ENCODE measurements at regions not wholly inside any gene's neighbourhood (a gene's known extent, or its start where the extent isn't known, plus 50 kb on each side); places are given as distances from the start of the nearest gene placed in this dataset.
A peak's percentile ranks its signal among the peaks of the same experiment; 100 is the strongest.

DNA sequence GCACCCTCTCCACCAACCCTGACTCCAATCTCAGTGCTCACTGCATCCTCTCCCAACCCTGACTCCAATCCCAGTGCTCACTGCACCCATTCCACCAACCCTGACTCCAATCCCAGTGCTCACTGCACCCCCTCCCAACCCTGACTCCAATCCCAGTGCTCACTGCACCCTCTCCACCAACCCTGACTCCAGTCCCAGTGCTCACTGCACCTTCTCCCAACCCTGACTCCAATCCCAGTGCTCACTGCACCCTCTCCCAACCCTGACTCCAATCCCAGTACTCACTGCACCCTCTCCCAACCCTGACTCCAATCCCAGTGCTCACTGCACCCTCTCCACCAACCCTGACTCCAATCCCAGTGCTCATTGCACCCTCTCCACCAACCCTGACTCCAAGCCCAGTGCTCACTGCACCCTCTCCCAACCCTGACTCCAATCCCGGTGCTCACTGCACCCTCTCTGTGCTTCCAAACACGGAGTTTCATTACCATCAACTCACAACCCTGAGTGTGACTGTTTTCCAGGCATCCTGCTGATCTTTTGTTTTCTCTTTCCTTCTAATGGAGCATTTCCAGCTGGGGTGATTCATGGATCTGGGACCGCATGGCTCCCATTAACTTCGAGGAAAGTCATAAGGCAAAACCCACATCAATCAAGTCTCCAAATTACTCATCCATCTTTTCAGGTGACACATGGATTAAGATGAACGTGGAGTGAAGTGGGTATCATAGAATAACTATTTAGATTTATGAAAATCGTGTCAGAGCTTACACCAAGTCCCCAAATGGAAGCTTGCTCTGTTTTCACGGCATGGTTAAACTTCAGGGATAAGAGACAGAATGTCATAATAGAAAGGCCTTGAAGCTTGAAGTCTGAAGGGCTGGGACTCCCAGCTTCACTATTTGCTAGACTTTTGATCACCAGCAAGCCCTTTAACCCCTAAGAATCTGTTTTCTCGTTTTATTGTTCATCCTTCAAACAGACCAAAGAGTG is 135.3 kb upstream of the ZNF618 start:
- DNase-seq (ENCODE audit: low read depth): peak; percentile 90

DNA sequence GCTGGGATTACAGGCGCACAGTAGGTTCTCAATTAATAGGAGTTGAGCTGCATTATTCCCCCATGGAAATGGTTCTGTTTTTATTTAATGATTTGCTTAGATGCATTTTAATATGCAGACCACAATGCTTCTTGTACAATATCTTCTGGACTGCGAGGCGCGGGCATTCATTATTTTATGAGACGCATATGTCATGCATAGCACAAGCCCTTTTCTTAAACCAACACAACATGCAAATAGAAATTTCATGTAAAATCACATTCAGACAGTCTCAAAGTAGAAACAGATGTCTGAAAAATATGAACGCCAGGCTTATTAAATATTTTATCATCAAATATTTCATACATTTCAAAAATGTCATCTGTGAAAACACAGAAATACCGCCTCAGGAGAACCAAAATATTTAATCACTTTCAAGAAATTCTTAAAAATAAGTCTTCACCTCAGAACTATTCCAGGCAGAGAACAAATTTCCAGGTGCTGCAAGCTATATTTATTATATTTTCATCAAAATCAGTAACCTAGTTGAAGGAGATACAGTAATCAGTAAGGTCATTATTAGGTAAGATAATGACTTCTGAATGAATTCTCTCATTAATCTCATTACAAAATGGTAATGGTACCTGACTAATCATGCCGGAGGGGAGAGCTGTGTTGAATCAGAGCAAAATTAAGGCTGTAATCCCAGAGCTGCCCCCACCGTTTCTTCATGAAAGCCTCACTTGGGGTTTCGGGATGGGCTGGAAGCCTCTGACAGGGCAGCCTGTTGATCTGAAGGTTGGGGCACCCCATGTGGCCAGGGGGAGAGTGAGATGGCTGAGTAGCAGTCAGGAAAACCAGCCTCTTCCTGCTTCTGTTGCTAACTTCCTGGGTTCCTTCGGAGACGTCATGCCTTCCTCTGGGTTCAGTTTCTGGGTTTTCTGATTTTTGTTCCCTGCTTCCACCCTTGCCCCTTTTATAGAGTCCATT is 133.9 kb upstream of the ZNF618 start:
- DNase-seq (ENCODE audit: low read depth): no peak

DNA sequence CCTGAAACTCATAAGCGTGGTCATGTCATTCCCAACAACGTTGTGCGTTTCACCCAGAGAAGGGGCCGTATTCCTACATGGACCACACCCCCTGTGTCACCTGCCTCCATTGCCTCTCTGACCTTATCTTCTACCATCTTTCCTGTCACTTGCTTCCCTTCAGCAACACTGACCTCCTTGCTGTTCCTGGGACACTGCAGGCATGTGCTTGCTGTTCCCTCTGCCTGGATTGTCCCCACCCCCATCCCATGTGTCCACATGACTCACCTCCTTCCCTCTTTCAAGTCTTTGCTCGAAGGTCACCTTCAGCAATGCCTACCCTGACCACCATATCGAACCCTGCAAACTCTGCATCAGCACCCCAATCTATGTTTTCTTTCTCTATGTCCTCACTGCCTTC is 133.2 kb upstream of the ZNF618 start:
- peak; percentile 34 for DNase-seq (ENCODE audit: low read depth)

DNA sequence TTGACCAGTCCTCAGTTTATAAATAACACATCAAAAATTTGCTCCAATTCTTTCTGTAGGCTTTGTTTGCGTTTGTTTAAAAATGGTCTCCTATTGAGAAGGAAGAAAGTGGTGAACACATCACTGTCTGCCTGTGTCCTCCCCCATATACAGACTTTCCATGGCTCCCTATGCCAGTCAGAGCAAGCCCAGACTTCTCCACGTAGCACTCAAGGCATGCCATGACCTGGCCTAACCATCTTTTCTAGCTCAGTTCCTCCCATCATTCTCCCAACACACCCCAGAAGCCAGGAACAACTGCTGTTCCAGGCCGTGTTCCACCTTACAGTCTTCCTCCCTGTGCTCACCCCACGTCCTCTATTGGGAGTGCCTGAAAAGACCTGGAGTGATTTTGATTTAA is 129.6 kb upstream of the ZNF618 start:
- DNase-seq (ENCODE audit: low read depth): no peak

DNA sequence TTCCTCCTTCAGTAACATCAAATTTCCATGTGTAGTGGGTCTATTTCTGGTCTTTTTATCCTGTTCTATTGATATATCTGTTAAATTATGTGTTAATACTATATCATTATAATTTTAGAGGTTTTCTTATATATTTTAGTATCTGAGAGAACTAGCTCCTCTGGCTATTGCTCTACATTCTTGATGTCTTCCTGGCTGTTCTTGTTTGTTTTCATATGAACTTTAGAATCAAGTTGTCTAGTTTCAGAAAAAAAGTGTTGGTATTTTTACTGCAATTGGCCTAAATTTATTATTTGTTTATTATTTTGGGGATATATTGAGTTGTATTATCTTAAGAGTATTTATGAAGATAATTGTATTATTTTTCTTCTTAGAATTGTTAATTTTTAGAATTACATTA is 128.0 kb upstream of the ZNF618 start:
- DNase-seq (ENCODE audit: low read depth): no peak

DNA sequence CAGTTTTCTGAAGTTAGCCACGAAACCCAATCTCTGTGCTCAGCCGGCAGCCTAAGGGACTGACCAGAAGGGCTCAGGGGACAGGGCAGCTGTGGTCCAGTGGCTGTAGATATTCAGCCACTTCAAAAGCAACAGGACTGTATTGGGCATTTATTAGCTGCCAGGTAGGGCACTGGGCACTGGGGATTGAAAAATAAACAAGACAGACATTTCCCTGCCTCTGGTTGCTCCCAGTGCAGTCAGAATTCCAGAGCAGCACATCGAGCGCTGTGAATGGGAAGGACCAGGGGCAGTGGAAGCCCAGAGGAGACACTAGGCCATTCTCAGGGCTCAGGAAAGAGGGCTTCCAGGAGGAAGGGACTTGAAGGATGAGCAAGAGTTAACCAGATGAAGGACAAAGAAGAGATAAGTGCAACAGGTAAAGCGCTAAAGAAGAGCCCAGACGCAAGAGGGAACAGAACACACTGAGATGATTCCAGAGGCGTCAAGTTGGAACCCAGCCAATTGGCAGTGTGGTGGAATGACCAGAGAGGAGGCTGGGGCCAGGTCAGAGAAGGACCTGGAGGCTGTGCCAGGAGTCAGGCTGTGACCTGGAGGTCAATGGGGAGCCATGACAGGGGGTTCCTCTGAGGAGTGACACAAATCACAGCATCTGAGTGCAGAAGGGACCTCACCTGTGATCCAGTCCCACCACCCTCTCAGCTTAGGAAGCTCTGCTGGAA is 122.5 kb upstream of the ZNF618 start:
- DNase-seq (ENCODE audit: low read depth): no peak

DNA sequence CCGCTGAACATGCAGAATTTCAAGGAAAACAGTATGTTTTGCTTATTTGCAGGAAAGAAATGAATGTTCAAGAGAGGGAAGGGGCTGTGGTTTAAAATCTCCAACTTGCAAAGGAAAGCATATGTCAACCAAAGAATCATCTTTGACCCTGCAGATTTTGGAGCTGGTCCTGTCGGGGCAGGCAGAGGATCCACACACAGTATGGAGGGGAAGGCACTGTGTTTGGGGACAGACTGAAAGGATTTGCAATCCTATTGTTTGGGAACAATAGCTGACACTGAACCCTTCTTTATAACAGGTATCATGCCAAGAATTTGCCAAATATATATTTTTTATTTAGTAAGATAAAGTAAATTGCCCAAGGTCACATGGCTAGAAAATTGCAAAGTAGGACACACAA is 121.4 kb upstream of the ZNF618 start:
- DNase-seq (ENCODE audit: low read depth): no peak

DNA sequence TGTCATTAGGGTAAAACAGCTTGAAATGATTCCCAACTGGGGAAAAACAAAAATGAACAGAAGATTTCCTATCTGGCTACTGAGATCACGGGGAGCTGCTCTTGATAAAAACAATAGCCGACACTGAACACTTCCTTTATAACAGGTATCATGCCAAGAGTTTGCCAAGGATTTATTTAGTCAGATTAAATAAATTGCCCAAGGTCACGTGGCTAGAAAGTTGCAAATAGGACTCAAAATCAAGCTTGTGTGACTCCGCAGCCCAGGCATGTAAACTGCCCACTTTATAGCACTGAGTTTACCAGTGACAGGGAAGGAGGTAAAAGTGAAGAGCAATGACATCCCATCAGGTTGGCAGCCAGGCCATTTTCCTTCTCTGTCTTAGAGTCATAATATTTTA is 120.7 kb upstream of the ZNF618 start:
- no peak for DNase-seq (ENCODE audit: low read depth)

DNA sequence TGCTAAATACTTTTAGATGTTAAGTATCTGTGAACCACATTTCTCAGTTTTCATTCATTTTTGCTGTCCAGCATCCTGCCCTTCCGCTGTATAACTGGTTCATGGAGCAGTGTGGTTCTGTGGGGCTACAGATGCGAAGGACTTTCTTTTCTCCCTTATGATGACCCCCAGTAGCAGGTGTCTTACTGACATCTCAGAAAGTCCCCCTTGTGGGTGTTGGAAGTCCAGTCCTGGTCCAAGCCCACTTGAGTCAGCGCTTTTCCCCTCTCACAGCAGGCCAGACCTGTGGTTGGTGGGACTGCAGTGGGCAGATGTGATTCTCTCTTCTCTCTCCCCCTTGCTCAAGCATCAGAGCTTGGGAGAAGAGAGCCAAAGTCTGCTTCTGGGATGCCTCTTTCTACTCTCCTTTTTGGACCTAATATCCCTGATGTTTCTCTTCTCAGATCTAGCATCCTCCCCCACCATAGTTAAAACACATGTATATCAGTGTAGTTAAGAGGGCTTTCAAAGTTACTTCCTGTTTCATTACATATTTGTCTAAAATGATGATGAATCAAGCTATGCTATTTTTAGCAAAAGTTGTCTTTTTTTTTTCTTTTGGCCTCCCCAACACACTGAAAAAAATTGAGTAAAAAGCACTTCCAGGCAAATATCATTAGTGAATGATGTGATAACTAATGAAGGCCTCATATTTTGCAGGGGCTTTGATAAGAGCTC is 119.5 kb upstream of the ZNF618 start:
- no peak for DNase-seq (ENCODE audit: low read depth)

DNA sequence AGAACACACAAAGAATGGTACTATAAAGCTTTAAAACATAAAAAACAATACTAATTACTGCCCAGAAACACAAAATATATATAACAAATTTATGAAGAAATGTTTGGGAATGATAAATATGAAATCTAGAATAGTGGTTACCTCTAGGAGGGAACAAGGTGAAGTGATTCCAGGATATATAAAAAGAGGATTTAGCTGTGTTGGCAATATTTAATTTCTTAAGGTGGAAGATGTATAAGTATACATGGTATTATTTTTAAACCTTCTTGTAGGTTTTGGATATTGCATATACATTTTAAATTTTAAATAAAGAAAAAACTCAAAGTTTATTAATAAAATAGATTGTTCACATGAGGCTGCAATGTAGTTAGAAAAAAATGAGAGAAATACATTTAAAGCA is 112.7 kb upstream of the ZNF618 start:
- no peak for DNase-seq (ENCODE audit: low read depth)

DNA sequence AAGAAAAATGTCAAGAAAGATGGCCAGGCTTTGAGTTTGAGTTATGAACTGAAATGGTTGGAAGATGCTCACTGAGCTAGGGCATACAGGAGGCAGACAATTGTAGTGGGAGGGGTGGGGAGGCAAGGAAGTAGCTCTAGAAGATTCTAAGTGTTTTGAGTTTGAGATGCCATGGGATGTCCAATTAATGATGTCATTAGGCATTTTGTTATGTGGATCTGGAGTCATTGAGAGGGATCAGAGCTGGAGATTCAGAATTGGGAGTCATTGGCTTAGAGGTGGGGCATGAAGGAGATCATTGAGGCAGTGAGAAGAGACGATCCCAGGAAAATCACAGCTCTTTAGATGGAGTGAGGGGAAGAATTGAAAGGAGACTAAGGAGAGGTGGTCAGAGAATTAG is 111.5 kb upstream of the ZNF618 start:
- no peak for DNase-seq (ENCODE audit: low read depth)

DNA sequence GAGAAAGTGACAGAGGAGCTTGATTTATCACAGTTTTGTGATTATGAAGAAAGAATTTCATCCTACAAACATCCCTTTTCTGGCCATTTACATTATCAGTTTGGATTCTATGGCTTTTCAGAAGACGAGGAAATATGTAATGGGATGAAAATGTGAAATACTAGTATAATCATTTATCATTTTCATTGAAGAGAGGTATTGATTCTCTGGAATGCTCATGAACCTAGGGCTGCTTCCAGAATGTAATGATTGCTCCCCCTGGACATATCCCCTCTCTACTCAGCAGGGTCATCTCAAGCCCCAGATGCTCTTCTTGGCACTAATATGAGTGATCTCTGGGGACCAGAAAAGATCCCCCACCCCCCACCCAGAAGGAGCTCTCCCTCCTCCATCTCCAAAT is 106.7 kb upstream of the ZNF618 start:
- DNase-seq (ENCODE audit: low read depth): no peak

DNA sequence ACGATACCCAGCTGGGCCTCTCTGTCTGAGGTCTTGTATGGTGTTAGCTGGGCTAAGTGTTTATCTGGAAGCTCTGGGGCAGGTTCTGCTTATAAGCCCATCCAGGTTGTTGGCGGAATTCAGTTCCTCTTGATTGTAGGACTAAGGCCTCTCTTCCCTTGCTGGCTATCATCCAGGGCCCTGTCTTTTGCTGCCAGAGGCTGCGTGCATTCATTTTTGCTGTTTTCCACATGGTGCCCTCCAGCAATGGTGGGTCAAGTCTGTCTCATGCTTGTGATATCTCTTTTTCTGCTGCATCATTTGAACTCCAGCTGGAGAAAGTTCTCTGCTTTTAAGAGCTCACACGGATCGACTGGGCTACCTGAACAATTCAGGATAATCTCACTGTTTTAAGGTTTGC is 105.7 kb upstream of the ZNF618 start:
- DNase-seq (ENCODE audit: low read depth): peak; percentile 56

DNA sequence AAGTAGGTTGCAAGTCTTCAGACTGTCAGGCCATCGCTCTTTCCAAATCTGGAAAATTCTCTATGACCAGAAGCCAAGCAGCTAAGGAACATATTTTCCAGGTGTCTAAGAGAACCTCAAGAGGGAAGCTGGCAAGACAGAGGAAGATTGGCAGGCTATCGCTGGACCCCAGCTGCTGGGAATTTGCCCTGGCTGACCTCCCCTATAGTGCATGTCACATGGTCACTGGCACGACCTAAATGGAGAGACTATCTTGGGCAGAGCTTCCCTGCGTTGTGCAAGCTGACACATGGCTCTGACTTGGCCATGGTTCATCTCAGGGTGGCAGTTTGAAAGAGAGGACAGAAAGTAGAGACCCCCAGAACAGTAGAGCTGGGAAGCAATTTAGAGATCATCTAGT is 104.9 kb upstream of the ZNF618 start:
- DNase-seq (ENCODE audit: low read depth): no peak

DNA sequence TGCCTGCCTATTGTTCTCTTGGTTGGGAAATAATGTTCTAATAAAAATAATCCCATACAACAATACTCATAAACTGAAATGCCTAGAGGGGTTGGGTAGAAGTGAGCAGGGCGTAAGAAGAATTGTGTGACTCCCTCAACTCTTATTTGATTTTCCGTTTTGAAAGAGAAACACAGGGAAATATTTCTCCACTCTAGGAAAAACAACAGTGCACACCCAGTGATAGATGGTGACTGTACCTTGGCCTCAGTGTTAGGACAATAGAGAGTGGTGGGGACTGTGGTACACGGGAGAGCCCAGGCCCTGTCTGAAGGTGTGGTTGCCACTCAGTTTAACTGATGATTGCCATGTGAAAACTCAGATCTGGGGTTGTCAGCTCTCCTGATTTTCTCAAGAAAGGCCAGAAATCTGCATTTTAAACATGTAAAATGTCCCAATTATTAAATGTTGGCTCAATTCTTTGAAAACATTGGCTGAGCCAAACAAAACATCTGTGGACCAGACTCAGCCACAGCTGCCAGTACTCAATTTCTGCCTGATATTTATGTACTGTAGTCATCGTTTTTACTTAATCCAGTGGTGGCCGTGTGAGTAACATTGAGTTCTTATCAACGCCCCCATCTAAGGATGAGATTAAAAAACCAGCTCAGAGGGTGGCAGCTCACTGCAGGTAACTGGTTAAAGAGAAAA is 103.8 kb upstream of the ZNF618 start:
- DNase-seq (ENCODE audit: low read depth): peak; percentile 35

DNA sequence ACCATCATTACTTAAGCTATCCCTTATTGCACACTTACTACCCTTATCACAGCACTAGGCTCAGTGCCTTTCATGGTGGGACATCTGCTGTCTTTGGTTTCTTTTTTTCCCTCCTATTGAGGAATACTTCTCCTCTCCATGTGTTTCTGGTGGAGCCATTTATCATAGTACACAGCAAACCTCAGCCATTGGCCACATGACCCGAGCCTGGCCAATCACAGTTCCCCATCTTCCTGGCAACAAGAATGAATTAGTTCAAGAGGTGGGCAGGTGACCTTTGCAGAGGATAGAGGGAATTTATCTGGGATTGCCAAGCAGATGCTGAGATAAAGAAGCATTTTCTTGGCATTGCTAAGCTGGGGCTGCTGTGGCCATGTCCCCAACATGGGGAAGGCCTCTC is 101.1 kb upstream of the ZNF618 start:
- DNase-seq (ENCODE audit: low read depth): no peak

DNA sequence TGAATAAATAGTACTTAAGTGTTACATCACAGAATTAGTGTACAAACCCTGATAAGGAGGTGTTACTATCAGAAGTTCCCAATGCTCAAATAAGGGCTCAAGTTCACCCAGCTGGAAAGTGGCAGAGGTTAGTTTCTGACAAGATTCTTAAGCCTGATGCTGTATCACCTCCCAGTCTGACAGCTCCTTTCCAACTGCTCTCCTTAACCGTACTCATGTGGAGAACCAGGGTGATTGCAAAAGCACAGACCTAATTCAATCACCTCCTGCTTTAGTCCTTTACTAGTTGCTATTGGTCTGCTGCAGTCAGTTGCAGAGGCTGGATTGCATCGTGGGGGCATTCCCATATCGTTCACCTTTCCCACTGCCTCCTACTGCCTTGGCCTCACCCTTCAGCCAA is 100.4 kb upstream of the ZNF618 start:
- no peak for DNase-seq (ENCODE audit: low read depth)

DNA sequence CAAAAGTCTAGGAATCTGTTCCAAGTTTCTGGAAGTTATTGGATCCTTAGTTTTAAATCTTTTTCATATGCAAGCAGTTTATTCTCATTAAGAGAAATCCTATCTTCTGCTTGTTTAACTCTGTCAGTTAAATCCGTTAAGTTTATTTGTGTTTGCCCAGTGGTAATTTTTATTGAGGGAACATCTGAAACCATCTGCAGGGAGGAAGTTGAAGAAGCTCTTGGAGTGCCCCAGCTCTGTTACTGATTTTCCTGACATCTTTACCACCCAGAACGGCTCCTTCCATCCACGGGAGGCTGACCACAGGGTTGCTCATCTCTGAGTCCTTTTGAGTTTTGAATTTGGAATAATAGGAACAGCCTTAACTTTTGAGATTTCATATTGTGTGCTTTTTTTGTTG is 99.9 kb upstream of the ZNF618 start:
- DNase-seq (ENCODE audit: low read depth): no peak

DNA sequence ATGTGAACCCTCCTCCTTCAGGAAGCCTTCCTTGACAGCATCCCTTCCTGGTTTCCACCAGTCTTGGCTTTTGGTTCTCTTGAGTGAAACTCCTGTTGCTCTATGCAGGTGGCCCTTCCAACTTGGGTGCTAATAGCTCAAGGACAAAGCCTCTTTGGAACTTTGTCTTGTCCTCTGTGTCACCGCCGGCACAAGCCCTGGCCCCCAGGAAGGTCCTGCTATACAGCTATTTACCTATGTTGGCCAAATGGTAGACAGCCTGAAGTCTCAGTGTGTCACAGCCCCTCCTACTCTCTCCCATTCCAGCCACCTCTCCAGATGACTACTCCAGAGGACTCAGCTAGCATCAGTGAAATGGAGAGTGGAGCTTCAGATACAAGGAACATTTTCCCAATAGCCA is 94.7 kb upstream of the ZNF618 start:
- DNase-seq (ENCODE audit: low read depth): no peak

DNA sequence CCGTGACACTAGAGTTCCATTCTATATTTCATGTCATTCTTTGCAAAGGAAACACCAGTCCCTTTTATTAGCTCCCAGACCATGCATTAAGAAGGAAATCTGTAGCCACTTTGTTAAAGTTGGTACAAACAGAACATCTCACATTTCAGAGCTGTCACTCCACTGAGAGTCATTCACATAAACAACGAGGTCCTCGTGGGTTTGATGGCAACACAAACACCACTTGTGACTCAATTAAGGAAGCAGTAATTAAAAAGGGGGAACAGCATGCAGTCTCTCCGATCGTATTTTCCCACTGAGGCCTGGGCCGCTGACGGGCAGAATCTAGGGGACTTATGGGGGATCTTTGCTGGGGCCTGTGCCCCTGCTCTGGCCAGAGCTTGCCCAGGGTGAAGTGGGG is 94.2 kb upstream of the ZNF618 start:
- DNase-seq (ENCODE audit: low read depth): no peak

DNA sequence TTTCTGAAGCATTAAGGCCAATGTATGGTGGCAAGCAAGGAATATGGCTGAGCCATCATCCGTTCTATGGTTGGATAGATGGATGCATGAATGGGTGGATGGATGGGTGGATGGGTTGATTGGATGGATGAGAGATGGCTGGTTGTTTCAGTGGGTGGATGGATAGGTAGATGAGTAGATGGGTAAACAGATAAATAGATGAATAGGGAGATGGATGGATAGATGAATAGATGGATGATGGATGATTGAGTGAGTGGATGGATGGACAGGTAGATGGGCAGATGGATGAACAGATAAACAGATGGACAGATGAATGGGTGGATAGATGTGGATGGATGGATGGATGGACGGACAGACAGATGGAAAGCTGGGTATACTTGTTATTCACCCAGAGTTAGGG is 92.6 kb upstream of the ZNF618 start:
- DNase-seq (ENCODE audit: low read depth): no peak
